Tibial nerve (tissue), 3 donors: ENCODE measurements at regions not wholly inside any gene's neighbourhood (a gene's known extent, or its start where the extent isn't known, plus 50 kb on each side); places are given as distances from the start of the nearest gene placed in this dataset.

Experiments
- CTCF ChIP-seq, 5 experiments: fragments of 200-600 bp in 3 of 5; fragments of 450-650 bp in 2 of 5; sonication (generic) in 3 of 5; IDR thresholded peaks; one replicate each; pipeline ENCODE4 v1.5.1; 2016 to 2019; ENCODE audit warnings: antibody characterized with exemption in 5 of 5, mild to moderate bottlenecking in 3 of 5, moderate library complexity in 2 of 5
- POLR2A ChIP-seq, 2 donors: fragments of 450-650 bp; IDR thresholded peaks; one replicate each; pipeline ENCODE4 v1.6.1; 2017; ENCODE audit warnings: antibody characterized with exemption in 2 of 2, mild to moderate bottlenecking in 2 of 2, moderate library complexity in 2 of 2

GRCh38 chr11:134683860-134684259 lies 271.8 kb upstream of the B3GAT1 start:
- TF ChIP-seq CTCF (IDR thresholded peaks at IDR 0.05) (no peak), POLR2A (IDR thresholded peaks at IDR 0.05) (no peak)
